NCI-H1048 (cell line): ENCODE measurements at regions not wholly inside any gene's neighbourhood (a gene's known extent, or its start where the extent isn't known, plus 50 kb on each side); places are given as distances from the start of the nearest gene placed in this dataset.
A peak's percentile ranks its signal among the peaks of the same experiment; 100 is the strongest.

Experiments used
- DNase-seq: peaks from one replicate; lab custom pipeline; 2025; lab: John Stamatoyannopoulos, UW

DNA sequence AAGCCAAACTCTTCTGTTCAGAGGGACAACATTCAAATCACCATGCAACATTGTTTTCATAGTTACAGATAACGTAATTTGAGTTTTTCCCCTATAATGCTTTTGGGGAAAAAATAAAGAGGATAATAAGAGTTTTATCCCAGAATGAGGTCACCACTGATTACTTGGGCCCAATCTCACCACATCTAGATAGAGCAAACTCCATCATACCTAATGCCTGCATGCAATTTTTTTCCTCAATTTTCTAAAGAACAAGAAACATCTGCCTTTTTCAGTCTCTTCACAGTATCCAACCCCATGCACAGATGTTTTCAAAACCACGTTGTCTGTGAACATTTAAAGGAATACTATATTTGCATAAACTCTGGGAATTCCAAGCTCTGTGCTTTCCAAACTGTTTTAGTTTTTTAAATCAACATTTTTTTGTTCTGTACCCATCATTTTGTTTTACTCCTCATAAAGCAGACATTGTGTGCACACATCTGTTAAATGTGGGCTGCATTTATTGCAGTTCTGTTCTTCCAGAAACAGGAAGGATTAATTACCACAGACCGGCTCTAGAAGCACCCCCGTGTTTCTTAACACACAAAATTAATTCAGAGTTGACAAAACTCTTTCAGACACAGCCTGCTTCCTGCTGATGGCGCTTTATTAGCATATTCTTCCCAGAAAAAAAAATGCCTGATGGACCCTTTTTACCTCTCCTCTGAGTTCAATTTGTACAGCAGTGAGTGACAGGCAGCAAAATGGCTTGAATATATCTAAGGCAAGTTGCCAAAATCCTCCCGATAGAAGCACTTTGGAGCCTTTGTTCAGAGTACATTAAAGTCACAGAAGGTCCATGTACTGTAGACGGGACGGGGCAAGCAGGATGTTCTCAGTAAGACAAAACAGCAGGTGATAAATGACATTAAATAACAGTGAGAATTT, 1171.9 kb downstream of the EFNB2 start:
- peak; percentile 63 for DNase-seq

- no peak for DNase-seq
Observed at GRCh38 chr13:105353654-105354053, 1181.8 kb downstream of the EFNB2 start.

DNA sequence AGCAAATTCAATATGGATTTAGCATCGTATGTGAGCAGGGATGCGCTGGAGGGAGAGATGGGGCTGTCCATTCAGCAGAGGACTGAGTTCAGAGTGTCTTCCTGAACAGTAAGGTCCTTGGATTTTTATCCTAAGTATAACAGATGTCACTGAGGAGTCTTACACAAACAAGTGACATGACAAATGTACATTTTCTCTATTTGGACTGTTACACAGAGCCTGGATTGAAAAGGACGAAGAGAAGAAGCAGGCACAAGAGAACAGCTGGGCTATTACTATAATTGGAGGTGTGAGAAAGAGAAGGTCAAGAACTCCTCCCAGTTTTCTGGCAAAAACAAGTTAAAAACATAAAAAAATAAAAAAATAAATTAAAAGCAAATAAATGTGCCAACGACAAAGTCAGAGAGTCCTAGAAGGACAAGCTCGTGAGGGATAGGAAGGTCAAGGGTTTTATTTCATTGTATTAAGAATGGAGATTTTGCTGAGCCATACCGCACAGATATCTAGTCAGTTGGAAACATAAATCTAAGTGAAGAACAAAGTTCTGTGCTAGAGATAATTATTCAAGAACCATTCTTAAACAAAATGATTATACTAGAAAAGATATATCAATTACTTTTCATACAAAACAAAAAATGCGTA, 1186.3 kb downstream of the EFNB2 start:
- no peak for DNase-seq

GRCh38 chr13:105346141-105346775, 1189.2 kb downstream of the EFNB2 start:
- no peak for DNase-seq

DNA sequence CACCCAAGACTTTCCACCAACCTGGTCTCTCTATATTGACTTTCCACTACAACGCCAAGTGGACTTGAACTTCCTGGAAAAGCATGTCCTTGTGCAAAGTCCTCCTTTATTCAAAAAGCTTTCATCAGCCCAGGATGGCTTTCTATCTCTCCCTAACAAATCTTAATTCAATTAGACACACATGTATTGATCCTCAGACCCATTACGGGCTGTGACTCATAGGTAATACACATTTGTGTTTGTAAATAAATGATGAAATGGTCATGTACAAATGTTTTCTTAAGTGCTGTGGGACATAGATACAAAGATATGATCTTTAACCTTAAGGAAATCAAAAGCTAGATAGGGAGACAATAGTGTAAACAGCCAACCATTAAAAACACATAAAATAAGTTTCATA, 1189.7 kb downstream of the EFNB2 start:
- no peak for DNase-seq

DNA sequence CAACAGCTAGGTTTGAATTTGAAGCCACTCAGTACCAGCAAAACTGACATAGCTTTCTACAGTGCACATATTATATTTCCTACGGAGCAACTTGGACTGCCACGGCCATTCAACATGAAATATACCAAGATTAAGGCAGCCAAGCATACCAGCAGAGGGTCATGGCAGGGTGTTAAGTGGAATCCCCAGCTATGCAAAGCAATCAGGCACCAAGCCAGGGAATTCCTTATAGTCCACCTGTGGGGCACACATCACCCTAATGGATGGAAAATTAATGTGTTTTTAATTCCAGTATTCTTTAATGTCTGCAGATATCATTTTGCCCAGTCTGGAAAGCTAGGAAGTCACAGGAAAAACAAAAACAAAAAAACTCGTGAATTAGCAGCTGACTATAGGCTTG, 1190.3 kb downstream of the EFNB2 start:
- no peak for DNase-seq

GRCh38 chr13:105343134-105343806, 1192.2 kb downstream of the EFNB2 start:
- no peak for DNase-seq

DNA sequence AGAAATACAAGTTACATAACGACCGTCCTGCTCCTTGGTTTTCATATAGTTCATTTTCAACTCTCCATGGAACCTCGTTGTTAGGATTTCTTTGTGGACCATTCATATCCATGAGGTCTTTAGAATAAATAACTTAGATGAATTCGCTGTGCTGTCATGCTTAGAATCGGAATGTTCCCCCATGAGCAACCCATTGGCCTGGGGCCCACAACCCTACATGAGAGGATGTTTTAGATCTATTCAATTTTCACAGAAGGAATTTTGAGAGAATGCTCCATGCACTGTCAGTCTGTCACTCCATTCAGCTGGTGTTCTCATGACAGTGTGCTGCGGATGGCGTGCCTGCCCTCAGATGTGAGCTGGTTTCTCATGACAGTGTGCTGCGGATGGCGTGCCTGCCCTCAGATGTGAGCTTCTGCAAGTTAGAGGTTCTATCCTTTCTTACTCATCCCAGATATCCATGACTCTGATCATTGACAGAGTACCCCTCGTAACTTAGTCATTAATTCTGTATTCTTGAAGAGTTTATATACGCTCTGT, 1193.1 kb downstream of the EFNB2 start:
- no peak for DNase-seq

DNA sequence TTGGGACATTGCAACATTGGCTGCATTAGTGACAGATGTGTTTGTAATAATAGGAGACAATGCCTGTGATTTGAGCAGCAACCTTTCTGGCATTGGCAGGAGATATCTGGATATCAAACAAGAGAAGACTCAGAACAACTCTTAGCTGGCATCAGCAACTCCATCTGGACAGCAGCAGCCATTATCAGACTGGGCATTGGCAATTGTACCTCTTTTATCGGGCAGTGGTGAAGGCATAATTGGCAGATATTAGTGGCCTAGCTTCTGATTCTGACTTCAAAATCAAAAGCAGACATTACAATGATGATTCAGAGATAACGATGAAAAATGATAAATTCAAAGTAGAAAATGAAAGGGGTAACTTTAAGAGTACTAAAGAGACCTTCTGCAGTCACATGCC, 1193.7 kb downstream of the EFNB2 start:
- no peak for DNase-seq

DNA sequence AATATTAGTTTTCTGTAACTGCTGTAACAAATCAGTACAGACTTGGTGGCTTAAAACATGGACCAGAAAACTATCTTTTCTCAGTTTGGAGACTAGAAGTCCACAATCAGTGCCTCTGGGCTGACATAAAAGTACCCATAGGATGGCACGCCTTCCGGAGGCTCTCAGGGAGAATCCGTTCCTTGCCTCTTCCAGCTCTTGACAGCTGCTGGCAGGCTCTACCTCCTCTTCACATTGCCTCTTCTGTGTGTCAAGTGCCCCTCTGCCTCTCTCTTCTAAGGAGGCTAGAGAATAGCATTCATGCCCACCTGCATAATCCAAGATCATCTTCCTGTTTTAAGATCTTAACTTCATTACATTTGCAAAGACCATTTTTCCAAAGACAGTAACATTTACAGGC, 1194.2 kb downstream of the EFNB2 start:
- no peak for DNase-seq

GRCh38 chr13:105340061-105340606, 1195.3 kb downstream of the EFNB2 start:
- DNase-seq, result no peak

GRCh38 chr13:105338773-105339172, 1196.7 kb downstream of the EFNB2 start:
- DNase-seq, result no peak

- DNase-seq, result no peak
Observed at GRCh38 chr13:105338006-105338405, 1197.5 kb downstream of the EFNB2 start.

GRCh38 chr13:105336706-105337576, 1198.5 kb downstream of the EFNB2 start:
- DNase-seq, result no peak

- no peak for DNase-seq
Observed at GRCh38 chr13:105334211-105334610, 1201.3 kb downstream of the EFNB2 start.

DNA sequence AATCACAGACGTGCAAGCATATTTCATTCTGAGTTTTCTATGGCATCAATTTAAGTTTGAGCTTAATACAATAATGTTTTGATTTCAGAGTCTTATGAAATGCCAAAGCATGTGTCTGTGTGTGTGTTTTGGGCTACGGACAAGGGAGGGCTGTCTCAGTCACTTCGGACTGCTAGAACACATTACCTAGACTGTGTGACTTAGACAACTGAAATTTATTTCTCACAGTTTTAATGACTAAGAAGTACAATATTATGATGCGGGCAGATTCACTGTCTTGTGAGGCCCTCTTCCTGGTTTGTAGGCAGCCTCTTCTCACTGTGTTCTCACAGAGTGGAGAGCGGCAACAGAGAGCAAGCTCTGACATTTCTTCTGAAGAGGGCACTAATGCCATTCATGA, 1202.0 kb downstream of the EFNB2 start:
- DNase-seq, result no peak

- DNase-seq, result no peak
Observed at GRCh38 chr13:105329359-105329758, 1206.1 kb downstream of the EFNB2 start.

DNA sequence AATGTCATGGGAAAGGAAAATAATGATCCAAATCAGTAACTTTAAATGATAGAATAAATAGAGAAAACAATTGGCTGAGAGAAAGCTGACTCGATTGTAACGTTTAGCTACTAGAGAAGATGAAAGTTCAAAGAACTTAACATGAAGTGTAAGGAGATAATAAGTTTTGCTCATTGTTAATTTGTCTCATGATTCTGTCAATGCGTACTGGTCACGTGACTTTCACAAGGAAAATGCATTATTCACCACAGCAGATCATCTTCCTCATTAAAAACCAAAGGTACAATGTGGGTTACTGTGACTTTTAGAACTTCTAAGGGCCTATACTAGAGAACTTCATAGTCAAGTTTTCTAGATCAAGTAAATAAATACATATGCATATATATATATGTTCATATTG, 1207.2 kb downstream of the EFNB2 start:
- DNase-seq, result no peak

DNA sequence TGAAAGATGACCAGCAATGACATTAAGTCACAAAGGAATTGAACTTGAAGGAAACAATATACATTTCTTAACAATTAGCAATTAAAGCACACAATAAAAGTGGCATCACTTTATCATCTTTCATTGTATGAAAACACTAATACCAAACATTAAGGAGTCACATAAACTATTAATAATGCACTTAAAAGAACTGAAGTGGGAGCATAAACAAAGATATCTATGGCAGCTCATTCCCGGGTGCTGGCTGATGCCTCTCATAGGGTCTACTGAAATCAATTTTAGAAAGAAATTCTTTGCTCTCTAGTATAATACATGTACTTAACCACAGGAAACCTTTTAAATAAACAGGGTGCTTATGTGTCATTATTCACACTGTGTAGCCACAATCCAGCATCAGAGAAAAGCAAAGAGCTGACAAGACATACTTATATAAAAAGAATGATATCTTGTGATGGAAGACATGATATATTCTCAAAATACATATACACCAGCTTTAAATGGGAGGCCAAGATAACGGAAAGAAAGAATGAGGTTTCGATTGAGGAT, 1207.8 kb downstream of the EFNB2 start:
- DNase-seq, result no peak

DNA sequence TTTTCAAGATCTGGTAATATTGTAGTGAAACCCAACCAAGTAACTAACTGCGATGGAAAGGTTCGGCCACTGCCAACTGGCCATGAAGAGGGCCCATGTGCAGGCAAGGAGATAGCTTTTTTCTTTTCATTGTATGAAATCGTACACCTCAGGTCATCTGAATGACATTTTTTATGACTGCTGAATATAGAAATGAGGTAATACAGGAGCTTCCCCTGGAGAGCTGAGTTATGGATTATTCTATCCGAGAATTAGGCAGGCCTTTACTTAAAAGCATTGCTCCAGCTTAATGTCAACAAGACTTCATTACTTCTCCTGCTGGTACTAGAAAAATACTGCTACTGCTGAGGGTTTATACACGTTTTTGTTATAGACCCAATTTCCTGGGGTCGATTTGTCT, 1215.6 kb downstream of the EFNB2 start:
- no peak for DNase-seq

GRCh38 chr13:105316731-105317130, 1218.7 kb downstream of the EFNB2 start:
- DNase-seq, result no peak
